Activated CD4-positive, alpha-beta memory T cell treated with anti-CD3 and anti-CD28 coated beads, Interleukin-2, amount 10 ng/mL, durations not matched to agents 7 days and 5 days (primary cell): ENCODE measurements at regions not wholly inside any gene's neighbourhood (a gene's known extent, or its start where the extent isn't known, plus 50 kb on each side); places are given as distances from the start of the nearest gene placed in this dataset.

Source experiments
- CTCF ChIA-PET: fragments of 350-600 bp; sonication (Branson Sonifier 250); formaldehyde crosslinking; loops from one replicate; lab custom pipeline; 2021; ENCODE audit warnings: antibody characterized with exemption, inconsistent platforms; lab: Charles Lee
- POLR2A ChIA-PET: fragments of 350-600 bp; sonication (Branson Sonifier 250); formaldehyde crosslinking; loops from one replicate; lab custom pipeline; 2021; ENCODE audit warnings: antibody characterized with exemption; lab: Charles Lee
- DNase-seq: peaks from one replicate; pipeline ENCODE4 v3.0.0-alpha.2; 2020
- H3K27ac Mint-ChIP-seq: one replicate; pipeline ENCODE4 v1.8.0; 2021; ENCODE audit warnings: mild to moderate bottlenecking, mixed read lengths
- H3K27me3 Mint-ChIP-seq: one replicate; pipeline ENCODE4 v1.8.0; 2021; ENCODE audit warnings: mixed read lengths
- H3K36me3 Mint-ChIP-seq: one replicate; pipeline ENCODE4 v1.8.0; 2021; ENCODE audit warnings: low read depth, mixed read lengths
- H3K4me1 Mint-ChIP-seq: one replicate; pipeline ENCODE4 v1.8.0; 2021; ENCODE audit warnings: mixed read lengths
- H3K4me3 Mint-ChIP-seq: one replicate; pipeline ENCODE4 v1.8.0; 2021; ENCODE audit warnings: mild to moderate bottlenecking, mixed read lengths
- H3K9me3 Mint-ChIP-seq: one replicate; pipeline ENCODE4 v1.8.0; 2021; ENCODE audit warnings: mixed read lengths

GRCh38 chr16:79784007-79784406, 183.5 kb upstream of the MAF start:
- Mint-ChIP-seq H3K27ac (no peak overlapping the region), H3K4me3 (no peak overlapping the region), H3K9me3 (no peaks in the 10 kb centered on the region), H3K36me3 (no peaks in the 10 kb centered on the region), H3K4me1 (no peaks in the 10 kb centered on the region), H3K27me3 (peaks cover 8% of the 10 kb centered on the region)
- POLR2A ChIA-PET, result no interaction called here
- CTCF ChIA-PET, result no interaction called here
- no peak for DNase-seq

GRCh38 chr16:79777679-79778078, 177.1 kb upstream of the MAF start:
- H3K27me3 Mint-ChIP-seq, result peaks cover 28% of the 10 kb centered on the region
- POLR2A ChIA-PET, result no interaction called here
- CTCF ChIA-PET, result no interaction called here

GRCh38 chr16:79776243-79776847, 175.8 kb upstream of the MAF start:
- Mint-ChIP-seq H3K4me3 (no peak overlapping the region), H3K4me1 (no peaks in the 10 kb centered on the region), H3K36me3 (no peaks in the 10 kb centered on the region), H3K27me3 (peaks cover 32% of the 10 kb centered on the region), H3K27ac (no peak overlapping the region), H3K9me3 (no peaks in the 10 kb centered on the region)
- ChIA-PET POLR2A (no interaction called here), CTCF (no interaction called here)
- no peak for DNase-seq

More at GRCh38 chr16:79777679-79778078, 177.1 kb upstream of the MAF start:
- no peaks in the 10 kb centered on the region for H3K9me3 Mint-ChIP-seq
- no peak overlapping the region for H3K4me3 Mint-ChIP-seq
- no peak for DNase-seq
- H3K36me3 Mint-ChIP-seq, result no peaks in the 10 kb centered on the region
- H3K4me1 Mint-ChIP-seq, result no peaks in the 10 kb centered on the region
- no peak overlapping the region for H3K27ac Mint-ChIP-seq

- peaks cover 32% of the 10 kb centered on the region for H3K4me1 Mint-ChIP-seq
- no peak overlapping the region for H3K4me3 Mint-ChIP-seq
- ChIA-PET POLR2A (no interaction called here), CTCF (no interaction called here)
- H3K27me3 Mint-ChIP-seq, result peaks cover 17% of the 10 kb centered on the region
- H3K9me3 Mint-ChIP-seq, result no peaks in the 10 kb centered on the region
- H3K36me3 Mint-ChIP-seq, result no peaks in the 10 kb centered on the region
- no peak overlapping the region for H3K27ac Mint-ChIP-seq
- no peak for DNase-seq
Observed at GRCh38 chr16:79772784-79773183, 172.2 kb upstream of the MAF start.

- no peaks in the 10 kb centered on the region for H3K36me3 Mint-ChIP-seq
- ChIA-PET CTCF (interaction anchor here (3.4 kb wide), 1 partner anchor 170 kb away, joined by 16 read pairs; the partner anchor contains the start of gene MAF), POLR2A (interaction anchor here (5.1 kb wide), 1 partner anchor 172 kb away, joined by 68 read pairs; the partner anchor contains the start of gene MAF)
- no peaks in the 10 kb centered on the region for H3K9me3 Mint-ChIP-seq
- H3K27ac Mint-ChIP-seq, result no peak overlapping the region
- DNase-seq, result no peak
- H3K27me3 Mint-ChIP-seq, result peaks cover 17% of the 10 kb centered on the region
- peaks cover 33% of the 10 kb centered on the region for H3K4me1 Mint-ChIP-seq
- H3K4me3 Mint-ChIP-seq, result no peak overlapping the region
Observed at GRCh38 chr16:79772048-79772447, 171.5 kb upstream of the MAF start.

- Mint-ChIP-seq H3K27ac (peak overlapping the region; percentile 80), H3K36me3 (peaks cover 3% of the 10 kb centered on the region), H3K9me3 (no peaks in the 10 kb centered on the region), H3K27me3 (peaks cover 11% of the 10 kb centered on the region), H3K4me1 (peaks cover 33% of the 10 kb centered on the region), H3K4me3 (peak overlapping the region; percentile 84)
- peak; percentile 84 for DNase-seq
- ChIA-PET POLR2A (interaction anchor here (0.6 to 5.1 kb wide), 7 partner anchors 18 to 178 kb away, joined by 3 to 68 read pairs (median 6); partner anchors contain the start of gene MAF), CTCF (interaction anchor here (0.6 to 3.4 kb wide), 4 partner anchors 130 to 1234 kb away, joined by 3 to 16 read pairs (median 3); partner anchors contain the start of gene MAF)
Observed at GRCh38 chr16:79770244-79771064, 169.9 kb upstream of the MAF start.

GRCh38 chr16:79769928-79770243, 169.3 kb upstream of the MAF start:
- Mint-ChIP-seq H3K27me3 (peaks cover 9% of the 10 kb centered on the region), H3K4me3 (peak overlapping the region; percentile 84), H3K36me3 (peaks cover 3% of the 10 kb centered on the region), H3K27ac (peak overlapping the region; percentile 80), H3K4me1 (peaks cover 33% of the 10 kb centered on the region), H3K9me3 (no peaks in the 10 kb centered on the region)
- CTCF ChIA-PET, result interaction anchor here (0.6 to 3.4 kb wide), 5 partner anchors 129 to 1234 kb away, joined by 3 to 16 read pairs (median 3); partner anchors contain the start of gene MAF
- POLR2A ChIA-PET, result interaction anchor here (0.8 to 5.1 kb wide), 5 partner anchors 94 to 177 kb away, joined by 3 to 68 read pairs (median 6); partner anchors contain the start of gene MAF
- DNase-seq, result no peak

GRCh38 chr16:79769270-79769927, 168.9 kb upstream of the MAF start:
- peaks cover 33% of the 10 kb centered on the region for H3K4me1 Mint-ChIP-seq
- peak overlapping the region; percentile 84 for H3K4me3 Mint-ChIP-seq
- no peak overlapping the region for H3K27ac Mint-ChIP-seq
- no peaks in the 10 kb centered on the region for H3K9me3 Mint-ChIP-seq
- DNase-seq, result no peak
- H3K36me3 Mint-ChIP-seq, result peaks cover 3% of the 10 kb centered on the region
- ChIA-PET CTCF (interaction anchor here (0.6 to 3.4 kb wide), 3 partner anchors 9 to 1038 kb away, joined by 3 to 16 read pairs (median 3); partner anchors contain the start of gene MAF), POLR2A (interaction anchor here (0.8 to 5.1 kb wide), 6 partner anchors 94 to 177 kb away, joined by 3 to 68 read pairs (median 6); partner anchors contain the start of gene MAF)
- peaks cover 6% of the 10 kb centered on the region for H3K27me3 Mint-ChIP-seq

GRCh38 chr16:79768276-79768970, 167.9 kb upstream of the MAF start:
- H3K27ac Mint-ChIP-seq, result peak overlapping the region; percentile 63
- H3K36me3 Mint-ChIP-seq, result peaks cover 3% of the 10 kb centered on the region
- CTCF ChIA-PET, result interaction anchor here (1.1 to 3.4 kb wide), 2 partner anchors 167 kb away, joined by 4 to 16 read pairs; partner anchors contain the start of gene MAF
- peaks cover 33% of the 10 kb centered on the region for H3K4me1 Mint-ChIP-seq
- no peaks in the 10 kb centered on the region for H3K9me3 Mint-ChIP-seq
- POLR2A ChIA-PET, result interaction anchor here (1.2 to 5.1 kb wide), 2 partner anchors 129 to 168 kb away, joined by 3 to 68 read pairs; partner anchors contain the start of gene MAF
- peak overlapping the region; percentile 45 for H3K4me3 Mint-ChIP-seq
- DNase-seq, result no peak
- H3K27me3 Mint-ChIP-seq, result peaks cover 4% of the 10 kb centered on the region

GRCh38 chr16:79767421-79768275, 167.1 kb upstream of the MAF start:
- peaks cover 4% of the 10 kb centered on the region for H3K27me3 Mint-ChIP-seq
- peak overlapping the region; percentile 63 for H3K27ac Mint-ChIP-seq
- ChIA-PET POLR2A (interaction anchor here (1.2 to 5.1 kb wide), 2 partner anchors 128 to 168 kb away, joined by 3 to 68 read pairs; partner anchors contain the start of gene MAF), CTCF (interaction anchor here (1.1 kb wide), 1 partner anchor 167 kb away, joined by 4 read pairs; the partner anchor contains the start of gene MAF)
- peak overlapping the region; percentile 45 for H3K4me3 Mint-ChIP-seq
- peaks cover 3% of the 10 kb centered on the region for H3K36me3 Mint-ChIP-seq
- H3K9me3 Mint-ChIP-seq, result no peaks in the 10 kb centered on the region
- peaks cover 33% of the 10 kb centered on the region for H3K4me1 Mint-ChIP-seq
- DNase-seq, result no peak

GRCh38 chr16:79765901-79766394, 165.4 kb upstream of the MAF start:
- Mint-ChIP-seq H3K4me1 (peaks cover 30% of the 10 kb centered on the region), H3K27me3 (no peaks in the 10 kb centered on the region), H3K36me3 (peaks cover 3% of the 10 kb centered on the region), H3K27ac (no peak overlapping the region), H3K4me3 (no peak overlapping the region), H3K9me3 (no peaks in the 10 kb centered on the region)
- ChIA-PET POLR2A (no interaction called here), CTCF (no interaction called here)
- DNase-seq, result no peak
